Effector memory CD4-positive, alpha-beta T cell (primary cell): ENCODE measurements at regions not wholly inside any gene's neighbourhood (a gene's known extent, or its start where the extent isn't known, plus 50 kb on each side); places are given as distances from the start of the nearest gene placed in this dataset.
A peak's percentile ranks its signal among the peaks of the same experiment; 100 is the strongest.
"Not testable (repeated sequence)": the region's sequence is repeated elsewhere in the genome, so short reads cannot be mapped to it uniquely, and the experiment has no call there.

ENCODE experiments used
- DNase-seq, 3 donors: peaks; one replicate each; pipeline ENCODE4 v3.0.0-alpha.2; 2020
- H3K27ac ChIP-seq: 2 replicates; pipeline ENCODE4 v1.7.0; 2013; ENCODE audit warnings: mild to moderate bottlenecking, low read length, moderate library complexity; ENCODE audit not compliant: insufficient read depth, poor library complexity, severe bottlenecking
- H3K27me3 ChIP-seq: replicated peaks from 2 replicates; pipeline ENCODE4 v1.7.0; 2013; ENCODE audit warnings: mild to moderate bottlenecking, low read length; ENCODE audit not compliant: insufficient read depth, control insufficient read depth, poor library complexity, severe bottlenecking
- H3K36me3 ChIP-seq: 2 replicates; pipeline ENCODE4 v1.7.0; 2013; ENCODE audit warnings: mild to moderate bottlenecking, low read length, moderate library complexity; ENCODE audit not compliant: control insufficient read depth, insufficient read depth
- H3K4me1 ChIP-seq: 2 replicates; pipeline ENCODE4 v1.7.0; 2013; ENCODE audit warnings: low read length, mild to moderate bottlenecking; ENCODE audit not compliant: control insufficient read depth, insufficient read depth, poor library complexity, severe bottlenecking
- H3K4me3 ChIP-seq: 2 replicates; pipeline ENCODE4 v1.7.0; 2013; ENCODE audit warnings: low read length, low read depth, mild to moderate bottlenecking; ENCODE audit not compliant: insufficient read depth, poor library complexity, severe bottlenecking
- H3K9me3 ChIP-seq: 2 replicates; pipeline ENCODE4 v1.7.0; 2013; ENCODE audit warnings: mild to moderate bottlenecking, low read length, moderate library complexity; ENCODE audit not compliant: control insufficient read depth

- not testable (repeated sequence) for H3K4me3 ChIP-seq, H3K36me3 ChIP-seq, H3K27me3 ChIP-seq, H3K9me3 ChIP-seq, H3K27ac ChIP-seq, DNase-seq
- H3K4me1 ChIP-seq: peaks cover 23% of the 10 kb centered on the region
Measured at GRCh38 chr6:137979263-137979662, 112.2 kb downstream of the TNFAIP3 start.

GRCh38 chr6:137980777-137981176, 113.7 kb downstream of the TNFAIP3 start:
- peaks cover 11% of the 10 kb centered on the region for H3K4me1 ChIP-seq
- H3K4me3 ChIP-seq: no peak overlapping the region
- no peaks in the 10 kb centered on the region for H3K36me3 ChIP-seq
- no peaks in the 10 kb centered on the region for H3K9me3 ChIP-seq
- H3K27ac ChIP-seq: no peak overlapping the region
- no peaks in the 10 kb centered on the region for H3K27me3 ChIP-seq
- no peak for DNase-seq

- Histone ChIP-seq H3K36me3 (no peaks in the 10 kb centered on the region), H3K27ac (peak overlapping the region; percentile 18), H3K4me3 (no peak overlapping the region), H3K9me3 (no peaks in the 10 kb centered on the region), H3K4me1 (peaks cover 2% of the 10 kb centered on the region), H3K27me3 (no peaks in the 10 kb centered on the region)
- DNase-seq: no peak
Measured at GRCh38 chr6:137981758-137982157, 114.7 kb downstream of the TNFAIP3 start.

GRCh38 chr6:137982418-137983189, 115.5 kb downstream of the TNFAIP3 start:
- no peak overlapping the region for H3K4me3 ChIP-seq
- no peaks in the 10 kb centered on the region for H3K36me3 ChIP-seq
- peak; percentile 42 to 55 (median 43) for DNase-seq
- H3K4me1 ChIP-seq: no peaks in the 10 kb centered on the region
- peak overlapping the region; percentile 33 for H3K27ac ChIP-seq
- H3K9me3 ChIP-seq: no peaks in the 10 kb centered on the region
- H3K27me3 ChIP-seq: no peaks in the 10 kb centered on the region

- no peak for DNase-seq
- Histone ChIP-seq H3K27ac (peak overlapping the region; percentile 33), H3K4me1 (no peaks in the 10 kb centered on the region), H3K36me3 (no peaks in the 10 kb centered on the region), H3K4me3 (no peak overlapping the region), H3K27me3 (no peaks in the 10 kb centered on the region), H3K9me3 (no peaks in the 10 kb centered on the region)
Measured at GRCh38 chr6:137983269-137983668, 116.2 kb downstream of the TNFAIP3 start.

GRCh38 chr6:137989664-137990063, 117.6 kb downstream of the PERP start:
- Histone ChIP-seq H3K9me3 (no peaks in the 10 kb centered on the region), H3K4me1 (no peaks in the 10 kb centered on the region), H3K36me3 (no peaks in the 10 kb centered on the region), H3K27me3 (no peaks in the 10 kb centered on the region), H3K27ac (no peak overlapping the region), H3K4me3 (no peak overlapping the region)
- DNase-seq: no peak

- H3K27ac ChIP-seq: no peak overlapping the region
- DNase-seq: no peak
- H3K4me1 ChIP-seq: no peaks in the 10 kb centered on the region
- no peaks in the 10 kb centered on the region for H3K27me3 ChIP-seq
- no peak overlapping the region for H3K4me3 ChIP-seq
- H3K9me3 ChIP-seq: no peaks in the 10 kb centered on the region
- no peaks in the 10 kb centered on the region for H3K36me3 ChIP-seq
Measured at GRCh38 chr6:137995371-137995770, 111.8 kb downstream of the PERP start.

- Histone ChIP-seq H3K27ac (no peak overlapping the region), H3K4me3 (no peak overlapping the region), H3K27me3 (no peaks in the 10 kb centered on the region), H3K36me3 (no peaks in the 10 kb centered on the region), H3K9me3 (no peaks in the 10 kb centered on the region), H3K4me1 (no peaks in the 10 kb centered on the region)
- DNase-seq: no peak
Measured at GRCh38 chr6:137998461-137999019, 108.7 kb downstream of the PERP start.

GRCh38 chr6:137999815-138000214, 107.4 kb downstream of the PERP start:
- Histone ChIP-seq H3K27me3 (no peaks in the 10 kb centered on the region), H3K36me3 (no peaks in the 10 kb centered on the region), H3K27ac (no peak overlapping the region), H3K4me1 (no peaks in the 10 kb centered on the region), H3K4me3 (no peak overlapping the region), H3K9me3 (no peaks in the 10 kb centered on the region)
- DNase-seq: no peak

- DNase-seq: no peak
- Histone ChIP-seq H3K27ac (no peak overlapping the region), H3K4me1 (no peaks in the 10 kb centered on the region), H3K9me3 (no peaks in the 10 kb centered on the region), H3K4me3 (no peak overlapping the region), H3K27me3 (no peaks in the 10 kb centered on the region), H3K36me3 (no peaks in the 10 kb centered on the region)
Measured at GRCh38 chr6:138000941-138001340, 106.3 kb downstream of the PERP start.
